Vagina (tissue), 2 donors: ENCODE measurements at regions not wholly inside any gene's neighbourhood (a gene's known extent, or its start where the extent isn't known, plus 50 kb on each side); places are given as distances from the start of the nearest gene placed in this dataset.

Experiments used
- DNase-seq, 2 donors: peaks; one replicate each; pipeline ENCODE4 v3.0.0-alpha.2; 2017; ENCODE audit errors: extremely low spot score in 2 of 2
- H3K27ac ChIP-seq: fragments of 200-600 bp; sonication (generic); one replicate; pipeline ENCODE4 v1.5.1; 2019
- H3K27me3 ChIP-seq: fragments of 200-600 bp; sonication (generic); one replicate; pipeline ENCODE4 v1.5.1; 2019
- H3K36me3 ChIP-seq, 2 donors: fragments of 200-600 bp; sonication (generic); one replicate each; pipeline ENCODE4 v1.5.1; 2017 to 2019
- H3K4me1 ChIP-seq: fragments of 200-600 bp; sonication (generic); one replicate; pipeline ENCODE4 v1.5.1; 2019
- H3K4me3 ChIP-seq, 2 donors: fragments of 200-600 bp; sonication (generic); 1 replicate in 1 of 2; 2 replicates in 1 of 2; pipeline ENCODE4 v1.5.1; 2016 to 2019
- H3K9me3 ChIP-seq: fragments of 200-600 bp; sonication (generic); one replicate; pipeline ENCODE4 v1.5.1; 2019
- POLR2A ChIP-seq, 2 donors: fragments of 450-650 bp; IDR thresholded peaks; one replicate each; pipeline ENCODE4 v1.6.1; 2017; ENCODE audit warnings: antibody characterized with exemption in 2 of 2, mild to moderate bottlenecking in 2 of 2, moderate library complexity in 2 of 2
- POLR2AphosphoS5 ChIP-seq, 2 donors: sonication (generic); formaldehyde crosslinking; IDR thresholded peaks; one replicate each; pipeline ENCODE4 v1.9.0; 2017; ENCODE audit warnings: antibody characterized with exemption in 2 of 2, mild to moderate bottlenecking in 2 of 2, low read depth in 1 of 2; ENCODE audit not compliant: insufficient read depth in 1 of 2
- intact Hi-C: fragments of 100-400 bp; cut with DNase I; formaldehyde crosslinking; loops from one replicate; pipeline ENCODE4 v1.15.1; 2023
- TF ChIP-seq, protein P1 (sequence below), 3 experiments: fragments of 450-650 bp in 2 of 3; fragments of 200-600 bp in 1 of 3; sonication (generic) in 1 of 3; IDR thresholded peaks; one replicate each; pipeline ENCODE4 v1.5.1; 2017 to 2019; ENCODE audit warnings: antibody characterized with exemption in 3 of 3, mild to moderate bottlenecking in 2 of 3, moderate library complexity in 2 of 3

DNA sequence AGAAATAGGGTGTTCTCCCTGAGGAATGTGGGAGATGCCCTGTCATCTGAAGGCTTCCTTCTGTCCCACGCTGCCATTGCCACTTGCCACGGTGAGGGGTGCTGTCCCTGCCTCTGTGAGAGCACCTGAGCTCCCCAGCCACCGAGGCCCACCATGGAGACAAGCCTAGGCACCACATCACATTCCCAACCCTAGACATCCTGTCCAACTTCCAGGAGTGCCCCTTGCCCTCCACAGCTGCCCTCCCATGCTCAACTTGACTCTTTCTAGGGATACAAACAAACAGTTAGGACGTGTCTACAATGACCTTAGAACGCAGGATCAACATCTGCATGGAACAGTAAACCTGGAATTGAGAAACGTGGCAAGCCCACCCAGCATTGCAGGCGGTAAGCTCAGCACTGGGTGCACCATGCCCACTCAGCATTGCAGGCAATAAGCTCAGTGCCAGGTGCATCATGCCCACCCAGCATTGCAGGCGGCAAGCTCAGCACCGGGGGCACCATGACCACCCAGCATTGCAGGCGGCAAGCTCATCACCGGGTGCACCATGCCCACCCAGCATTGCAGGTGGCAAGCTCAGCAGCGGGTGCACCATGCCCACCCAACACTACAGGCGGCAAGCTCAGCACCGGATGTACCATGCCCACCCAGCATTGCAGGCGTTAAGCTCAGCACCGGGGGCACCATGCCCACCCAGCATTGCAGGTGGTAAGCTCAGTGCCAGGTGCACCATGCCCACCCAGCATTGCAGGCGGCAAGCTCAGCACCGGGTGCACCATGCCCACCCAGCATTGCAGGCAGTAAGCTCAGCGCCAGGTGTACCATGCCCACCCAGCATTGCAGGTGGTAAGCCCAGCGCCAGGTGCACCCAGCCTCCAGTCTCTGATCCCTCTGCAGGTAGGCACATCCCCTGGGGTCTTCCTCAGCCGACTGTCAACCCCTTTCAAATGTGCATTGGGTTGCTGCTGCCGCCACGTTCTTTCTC, 1463.9 kb downstream of the TBC1D22A start:
- Histone ChIP-seq H3K4me1 (no peaks in the 10 kb centered on the region), H3K4me3 (no peak overlapping the region), H3K27me3 (no peaks in the 10 kb centered on the region), H3K9me3 (no peaks in the 10 kb centered on the region), H3K36me3 (no peaks in the 10 kb centered on the region), H3K27ac (no peak overlapping the region)
- peak in 1 of 2 donors; percentile 80 for DNase-seq
- no peak for TF ChIP-seq POLR2AphosphoS5 (IDR thresholded peaks at IDR 0.05; ENCODE audit: insufficient read depth in 1 of 2, low read depth in 1 of 2)
- no peak for TF ChIP-seq POLR2A (IDR thresholded peaks at IDR 0.05)
- TF ChIP-seq, protein P1, sequence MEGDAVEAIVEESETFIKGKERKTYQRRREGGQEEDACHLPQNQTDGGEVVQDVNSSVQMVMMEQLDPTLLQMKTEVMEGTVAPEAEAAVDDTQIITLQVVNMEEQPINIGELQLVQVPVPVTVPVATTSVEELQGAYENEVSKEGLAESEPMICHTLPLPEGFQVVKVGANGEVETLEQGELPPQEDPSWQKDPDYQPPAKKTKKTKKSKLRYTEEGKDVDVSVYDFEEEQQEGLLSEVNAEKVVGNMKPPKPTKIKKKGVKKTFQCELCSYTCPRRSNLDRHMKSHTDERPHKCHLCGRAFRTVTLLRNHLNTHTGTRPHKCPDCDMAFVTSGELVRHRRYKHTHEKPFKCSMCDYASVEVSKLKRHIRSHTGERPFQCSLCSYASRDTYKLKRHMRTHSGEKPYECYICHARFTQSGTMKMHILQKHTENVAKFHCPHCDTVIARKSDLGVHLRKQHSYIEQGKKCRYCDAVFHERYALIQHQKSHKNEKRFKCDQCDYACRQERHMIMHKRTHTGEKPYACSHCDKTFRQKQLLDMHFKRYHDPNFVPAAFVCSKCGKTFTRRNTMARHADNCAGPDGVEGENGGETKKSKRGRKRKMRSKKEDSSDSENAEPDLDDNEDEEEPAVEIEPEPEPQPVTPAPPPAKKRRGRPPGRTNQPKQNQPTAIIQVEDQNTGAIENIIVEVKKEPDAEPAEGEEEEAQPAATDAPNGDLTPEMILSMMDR (IDR thresholded peaks at IDR 0.05) = no peak
- intact Hi-C loops = no loop called here

- TF ChIP-seq POLR2A (IDR thresholded peaks at IDR 0.05) (no peak), POLR2AphosphoS5 (IDR thresholded peaks at IDR 0.05; ENCODE audit: insufficient read depth in 1 of 2, low read depth in 1 of 2) (no peak)
- TF ChIP-seq, protein P1 (IDR thresholded peaks at IDR 0.05) = no peak
- Histone ChIP-seq H3K4me3 (no peak overlapping the region), H3K27ac (no peak overlapping the region), H3K27me3 (no peaks in the 10 kb centered on the region), H3K4me1 (no peaks in the 10 kb centered on the region), H3K36me3 (no peaks in the 10 kb centered on the region), H3K9me3 (no peaks in the 10 kb centered on the region)
- intact Hi-C loops = no loop called here
- DNase-seq = peak in 1 of 2 donors; percentile 58
Measured at GRCh38 chr22:48224332-48224731, 1461.9 kb downstream of the TBC1D22A start.

DNA sequence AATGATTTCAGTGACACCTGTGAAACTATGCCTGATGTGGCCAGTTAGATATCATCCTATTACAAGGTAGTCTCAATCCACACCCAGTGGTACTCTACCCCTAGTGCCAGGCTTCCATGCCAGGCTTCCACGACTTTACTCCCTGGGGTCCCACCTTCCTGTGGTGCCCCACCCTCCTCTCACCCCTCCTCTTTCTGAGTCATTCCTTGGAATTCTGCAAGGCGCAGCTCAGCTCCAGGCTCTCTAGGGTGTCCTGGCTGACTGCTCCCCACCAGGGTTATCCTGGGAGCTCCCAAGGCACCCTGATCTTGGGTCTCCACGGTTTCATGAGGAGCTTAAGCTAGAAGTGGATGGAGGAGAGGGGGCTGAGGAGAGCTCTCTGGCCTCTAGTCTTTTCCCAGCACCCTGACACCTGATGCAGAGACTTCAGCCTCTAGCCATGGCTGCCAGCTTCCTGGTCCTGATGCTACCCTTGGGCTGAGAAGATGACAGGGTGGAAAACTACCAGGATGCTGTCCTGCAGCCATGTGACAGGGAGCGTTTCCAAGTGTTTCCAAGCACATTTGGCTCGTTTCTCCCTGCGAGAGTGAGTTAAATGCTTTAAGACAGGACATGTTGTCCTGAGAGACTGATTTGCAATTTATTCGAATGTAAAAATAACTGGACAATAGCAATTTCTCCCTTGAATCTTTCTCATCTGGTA, 1461.2 kb downstream of the TBC1D22A start:
- H3K36me3 ChIP-seq = no peaks in the 10 kb centered on the region
- no peak overlapping the region for H3K4me3 ChIP-seq
- intact Hi-C loops = no loop called here
- H3K27me3 ChIP-seq = no peaks in the 10 kb centered on the region
- peak; percentile 47 to 79 for DNase-seq
- H3K4me1 ChIP-seq = no peaks in the 10 kb centered on the region
- no peak overlapping the region for H3K27ac ChIP-seq
- no peak for TF ChIP-seq POLR2A (IDR thresholded peaks at IDR 0.05)
- TF ChIP-seq, protein P1 (IDR thresholded peaks at IDR 0.05) = no peak
- no peak for TF ChIP-seq POLR2AphosphoS5 (IDR thresholded peaks at IDR 0.05; ENCODE audit: insufficient read depth in 1 of 2, low read depth in 1 of 2)
- no peaks in the 10 kb centered on the region for H3K9me3 ChIP-seq

- Histone ChIP-seq H3K36me3 (no peaks in the 10 kb centered on the region), H3K4me1 (no peaks in the 10 kb centered on the region), H3K27me3 (no peaks in the 10 kb centered on the region), H3K4me3 (no peak overlapping the region), H3K27ac (no peak overlapping the region), H3K9me3 (no peaks in the 10 kb centered on the region)
- TF ChIP-seq, protein P1 (IDR thresholded peaks at IDR 0.05) = no peak
- TF ChIP-seq POLR2AphosphoS5 (IDR thresholded peaks at IDR 0.05; ENCODE audit: insufficient read depth in 1 of 2, low read depth in 1 of 2) (no peak), POLR2A (IDR thresholded peaks at IDR 0.05) (no peak)
- intact Hi-C loops = no loop called here
- peak in 1 of 2 donors; percentile 60 for DNase-seq
Measured at GRCh38 chr22:48222742-48223487, 1460.5 kb downstream of the TBC1D22A start.
